ENCODE measurements at regions not wholly inside any gene's neighbourhood (a gene's known extent, or its start where the extent isn't known, plus 50 kb on each side); places are given as distances from the start of the nearest gene placed in this dataset.

DNA sequence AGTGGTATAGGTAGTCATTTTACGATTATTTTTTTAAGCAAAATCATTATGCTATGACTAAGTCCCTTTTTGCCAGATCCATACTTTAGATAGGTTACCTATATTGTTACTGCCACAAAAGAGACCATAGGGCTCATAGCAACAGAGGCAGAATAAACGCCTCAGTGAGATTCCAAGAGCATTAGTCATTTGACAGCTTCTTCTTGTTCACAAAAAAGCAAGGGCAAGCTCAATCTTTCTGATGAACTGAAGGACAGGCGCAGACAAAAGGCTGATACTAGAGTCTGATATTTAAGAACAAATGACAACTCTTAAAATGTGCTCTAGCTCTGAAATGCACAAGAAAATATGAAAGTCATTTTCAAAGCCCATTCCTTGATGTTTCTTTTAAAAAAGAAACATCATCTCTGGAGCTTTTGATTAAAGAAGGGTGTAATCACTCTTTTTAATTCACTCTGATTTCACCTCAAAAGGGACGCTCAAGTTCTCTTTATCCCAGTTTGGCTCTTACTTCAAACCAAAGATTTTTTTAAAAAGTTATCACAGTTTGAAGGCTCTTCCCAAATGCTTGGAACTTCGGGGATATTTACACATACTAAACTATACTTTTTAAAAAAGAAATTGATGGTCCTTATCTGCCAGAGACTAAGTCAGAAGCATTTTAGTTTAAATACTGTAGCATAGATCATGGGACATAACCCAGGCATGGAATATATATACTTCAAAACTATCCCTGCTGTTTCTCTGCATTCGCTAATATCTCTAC lies 187.2 kb downstream of the EFNB2 start:
- no peak for TF ChIP-seq TCF12 (IDR thresholded peaks at IDR 0.05; ENCODE audit: low read depth)
- no peak for TF ChIP-seq USF1 (IDR thresholded peaks at IDR 0.05)
- no peak for TF ChIP-seq RAD21 (IDR thresholded peaks at IDR 0.05; ENCODE audit: low read depth)
- TF ChIP-seq, protein P1, sequence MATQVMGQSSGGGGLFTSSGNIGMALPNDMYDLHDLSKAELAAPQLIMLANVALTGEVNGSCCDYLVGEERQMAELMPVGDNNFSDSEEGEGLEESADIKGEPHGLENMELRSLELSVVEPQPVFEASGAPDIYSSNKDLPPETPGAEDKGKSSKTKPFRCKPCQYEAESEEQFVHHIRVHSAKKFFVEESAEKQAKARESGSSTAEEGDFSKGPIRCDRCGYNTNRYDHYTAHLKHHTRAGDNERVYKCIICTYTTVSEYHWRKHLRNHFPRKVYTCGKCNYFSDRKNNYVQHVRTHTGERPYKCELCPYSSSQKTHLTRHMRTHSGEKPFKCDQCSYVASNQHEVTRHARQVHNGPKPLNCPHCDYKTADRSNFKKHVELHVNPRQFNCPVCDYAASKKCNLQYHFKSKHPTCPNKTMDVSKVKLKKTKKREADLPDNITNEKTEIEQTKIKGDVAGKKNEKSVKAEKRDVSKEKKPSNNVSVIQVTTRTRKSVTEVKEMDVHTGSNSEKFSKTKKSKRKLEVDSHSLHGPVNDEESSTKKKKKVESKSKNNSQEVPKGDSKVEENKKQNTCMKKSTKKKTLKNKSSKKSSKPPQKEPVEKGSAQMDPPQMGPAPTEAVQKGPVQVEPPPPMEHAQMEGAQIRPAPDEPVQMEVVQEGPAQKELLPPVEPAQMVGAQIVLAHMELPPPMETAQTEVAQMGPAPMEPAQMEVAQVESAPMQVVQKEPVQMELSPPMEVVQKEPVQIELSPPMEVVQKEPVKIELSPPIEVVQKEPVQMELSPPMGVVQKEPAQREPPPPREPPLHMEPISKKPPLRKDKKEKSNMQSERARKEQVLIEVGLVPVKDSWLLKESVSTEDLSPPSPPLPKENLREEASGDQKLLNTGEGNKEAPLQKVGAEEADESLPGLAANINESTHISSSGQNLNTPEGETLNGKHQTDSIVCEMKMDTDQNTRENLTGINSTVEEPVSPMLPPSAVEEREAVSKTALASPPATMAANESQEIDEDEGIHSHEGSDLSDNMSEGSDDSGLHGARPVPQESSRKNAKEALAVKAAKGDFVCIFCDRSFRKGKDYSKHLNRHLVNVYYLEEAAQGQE (IDR thresholded peaks at IDR 0.05; ENCODE audit: low read depth) = no peak
- TF ChIP-seq TEAD4 (IDR thresholded peaks at IDR 0.05) = no peak
- TF ChIP-seq ZBTB7A (IDR thresholded peaks at IDR 0.05; ENCODE audit: low read depth) = no peak
- TF ChIP-seq EGR1 (IDR thresholded peaks at IDR 0.05) = no peak
- no peak for TF ChIP-seq TAF1 (IDR thresholded peaks at IDR 0.05; ENCODE audit: low read depth)
- no peak for TF ChIP-seq CREB1 (IDR thresholded peaks at IDR 0.05; ENCODE audit: low read depth)
- TF ChIP-seq YY1 (IDR thresholded peaks at IDR 0.05; ENCODE audit: low read depth) = no peak
- TF ChIP-seq CEBPB (IDR thresholded peaks at IDR 0.05) = no peak
- no peak for TF ChIP-seq NFIC (IDR thresholded peaks at IDR 0.05)
- TF ChIP-seq FOXM1 (IDR thresholded peaks at IDR 0.05; ENCODE audit: borderline replicate concordance, low read depth) = no peak
- TF ChIP-seq EP300 (IDR thresholded peaks at IDR 0.05; ENCODE audit: borderline replicate concordance) = no peak

DNA sequence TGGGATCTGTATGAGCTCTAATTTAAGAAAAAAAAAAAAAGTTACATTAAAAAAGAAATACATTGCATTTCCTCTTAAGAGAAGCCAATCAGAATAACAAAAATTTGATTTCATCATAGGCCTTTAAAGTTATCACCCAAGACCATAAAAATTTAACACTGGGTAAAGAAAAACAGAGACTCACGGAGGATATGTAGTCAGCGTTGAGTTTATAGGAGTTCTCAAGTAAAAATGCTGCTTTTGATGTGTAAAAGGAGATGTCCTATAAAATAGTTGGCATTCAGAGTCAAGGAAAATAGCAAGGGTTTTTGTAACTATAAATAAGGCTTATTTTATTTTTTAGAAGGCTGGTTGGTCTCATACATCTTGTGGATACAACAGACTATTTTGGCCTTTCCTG lies 191.1 kb downstream of the EFNB2 start:
- no peak for TF ChIP-seq TAF1 (IDR thresholded peaks at IDR 0.05; ENCODE audit: low read depth)
- no peak for TF ChIP-seq RAD21 (IDR thresholded peaks at IDR 0.05; ENCODE audit: low read depth)
- TF ChIP-seq MAX (IDR thresholded peaks at IDR 0.05) = no peak
- no peak for TF ChIP-seq TEAD4 (IDR thresholded peaks at IDR 0.05)
- TF ChIP-seq, protein P1 (IDR thresholded peaks at IDR 0.05; ENCODE audit: low read depth) = no peak
- no peak for TF ChIP-seq ZBTB7A (IDR thresholded peaks at IDR 0.05; ENCODE audit: low read depth)
- no peak for TF ChIP-seq CEBPB (IDR thresholded peaks at IDR 0.05)
- no peak for TF ChIP-seq NFIC (IDR thresholded peaks at IDR 0.05)

GRCh38 chr13:106343836-106344235 lies 191.6 kb downstream of the EFNB2 start:
- TF ChIP-seq EP300 (IDR thresholded peaks at IDR 0.05; ENCODE audit: borderline replicate concordance) (no peak), YY1 (IDR thresholded peaks at IDR 0.05; ENCODE audit: low read depth) (no peak), CREB1 (IDR thresholded peaks at IDR 0.05; ENCODE audit: low read depth) (no peak), RAD21 (IDR thresholded peaks at IDR 0.05; ENCODE audit: low read depth) (no peak), TEAD4 (IDR thresholded peaks at IDR 0.05) (no peak)

DNA sequence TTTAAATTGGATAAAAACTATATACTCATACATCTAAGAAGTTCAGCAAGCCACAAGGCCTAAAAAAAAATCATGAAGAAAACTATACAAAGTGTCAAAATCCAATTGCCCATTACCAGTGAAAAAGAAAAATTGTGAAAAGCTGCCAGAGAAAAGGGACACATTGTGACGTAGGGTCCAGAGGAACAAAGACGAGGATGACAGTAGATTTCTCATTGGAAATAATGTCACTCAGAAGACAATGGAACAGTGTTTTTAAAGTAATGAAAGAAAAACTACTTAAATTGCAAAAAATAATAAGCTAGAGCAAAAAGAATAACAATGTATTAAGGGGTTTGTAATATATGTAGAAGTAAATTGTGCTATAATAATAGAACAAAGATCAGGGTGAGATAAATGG lies 195.2 kb downstream of the EFNB2 start:
- TF ChIP-seq MAX (IDR thresholded peaks at IDR 0.05) = no peak
- TF ChIP-seq TCF12 (IDR thresholded peaks at IDR 0.05; ENCODE audit: low read depth) = no peak
- no peak for TF ChIP-seq TAF1 (IDR thresholded peaks at IDR 0.05; ENCODE audit: low read depth)
- TF ChIP-seq EGR1 (IDR thresholded peaks at IDR 0.05) = no peak
- no peak for TF ChIP-seq CREB1 (IDR thresholded peaks at IDR 0.05; ENCODE audit: low read depth)
- no peak for TF ChIP-seq TEAD4 (IDR thresholded peaks at IDR 0.05)
- no peak for TF ChIP-seq USF1 (IDR thresholded peaks at IDR 0.05)
- TF ChIP-seq, protein P1 (IDR thresholded peaks at IDR 0.05; ENCODE audit: low read depth) = no peak
- no peak for TF ChIP-seq FOXM1 (IDR thresholded peaks at IDR 0.05; ENCODE audit: borderline replicate concordance, low read depth)
- no peak for TF ChIP-seq CEBPB (IDR thresholded peaks at IDR 0.05)
- no peak for TF ChIP-seq ZBTB7A (IDR thresholded peaks at IDR 0.05; ENCODE audit: low read depth)
